ENCODE measurements at regions not wholly inside any gene's neighbourhood (a gene's known extent, or its start where the extent isn't known, plus 50 kb on each side); places are given as distances from the start of the nearest gene placed in this dataset.

DNA sequence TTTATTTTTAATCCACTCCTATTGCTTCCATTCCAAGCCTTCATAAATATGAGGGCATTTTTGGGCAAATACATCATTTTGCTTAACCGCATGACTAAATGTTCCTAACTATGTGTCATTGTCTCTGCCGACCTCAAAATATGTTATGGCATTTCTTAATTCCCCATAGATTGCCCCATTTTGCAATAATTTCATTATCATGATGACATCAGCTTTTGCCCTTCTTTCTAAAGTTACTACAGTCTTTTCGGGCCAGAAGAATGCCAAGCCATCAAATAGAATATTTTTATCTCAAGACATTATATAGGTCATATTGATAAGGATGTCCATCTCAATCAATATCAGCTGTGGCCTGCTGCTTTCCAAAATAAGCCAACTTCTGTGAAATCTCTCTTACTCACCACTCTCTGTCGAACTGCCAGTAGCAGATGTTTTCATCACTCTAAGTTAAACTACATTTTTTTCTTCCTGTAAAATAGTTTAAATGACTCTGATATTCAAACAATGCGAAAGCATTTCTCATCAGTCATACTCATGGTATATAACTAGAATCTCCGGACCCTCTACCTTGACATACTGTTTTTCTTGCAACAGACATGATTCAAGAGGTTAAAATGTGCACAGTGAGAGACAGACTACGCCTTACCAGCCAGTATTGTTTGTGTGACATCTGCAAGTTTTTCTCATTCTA lies 1254.6 kb upstream of the CELF2 start:
- peak; percentile 77 for DNase-seq (ENCODE audit: low read depth)

DNA sequence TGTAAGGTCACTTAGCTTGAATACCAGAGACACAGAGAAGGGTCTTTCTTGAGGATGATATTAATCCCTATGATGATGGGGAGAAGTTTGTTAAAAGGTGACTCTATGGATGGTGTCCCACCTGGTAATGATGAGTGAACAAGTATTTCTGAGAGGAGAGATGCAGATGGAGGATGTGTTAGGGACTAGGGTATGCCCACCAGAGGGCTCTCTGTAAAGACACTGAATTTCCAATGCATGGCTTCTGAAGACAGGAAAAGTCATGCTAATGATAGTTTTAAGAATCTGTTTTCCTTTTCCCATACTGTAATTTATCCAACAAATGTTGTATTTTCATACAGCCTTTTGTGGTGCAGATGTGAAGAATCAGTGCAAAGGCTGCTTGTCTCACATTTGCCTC lies 1250.9 kb upstream of the CELF2 start:
- no peak for DNase-seq (ENCODE audit: low read depth)

DNA sequence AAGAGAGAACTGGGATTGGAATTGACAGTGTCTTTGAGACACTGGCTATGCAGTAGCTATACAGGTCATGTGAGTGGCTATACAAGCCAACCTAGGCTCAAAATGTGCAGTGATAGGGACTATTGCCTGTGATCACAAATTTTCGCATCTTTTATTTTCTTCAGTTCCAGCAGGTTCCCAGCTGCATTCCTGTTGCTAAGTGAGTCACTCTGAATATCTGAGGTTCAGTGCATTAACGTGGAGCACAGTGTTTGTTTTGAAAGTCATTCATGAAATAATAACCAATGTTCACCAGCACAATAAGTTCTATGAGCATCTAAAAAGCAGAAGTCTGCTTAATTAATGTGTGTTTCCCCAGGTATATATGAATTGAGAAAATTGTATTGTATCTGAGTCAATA lies 1236.0 kb upstream of the CELF2 start:
- peak; percentile 16 for DNase-seq (ENCODE audit: low read depth)

DNA sequence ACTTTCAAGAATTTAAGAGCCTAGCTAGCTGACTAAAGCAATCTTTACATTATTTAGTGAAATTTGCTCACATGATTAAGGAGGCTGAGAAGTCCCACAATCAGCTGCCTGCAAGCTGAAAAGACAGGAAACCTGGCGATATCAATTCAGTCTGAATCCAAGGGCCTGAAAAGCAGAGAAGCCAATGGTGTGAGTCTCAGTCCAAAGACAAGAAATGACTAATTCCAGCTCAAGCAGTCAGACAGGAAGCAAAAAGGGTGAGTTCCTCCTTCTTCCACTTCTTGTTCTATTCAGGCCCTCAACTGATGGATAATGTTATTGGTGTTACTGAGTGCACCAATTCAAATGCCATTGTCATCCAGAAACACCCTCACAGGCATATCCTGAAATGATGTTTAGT lies 1231.6 kb upstream of the CELF2 start:
- DNase-seq (ENCODE audit: low read depth), result peak; percentile 19

DNA sequence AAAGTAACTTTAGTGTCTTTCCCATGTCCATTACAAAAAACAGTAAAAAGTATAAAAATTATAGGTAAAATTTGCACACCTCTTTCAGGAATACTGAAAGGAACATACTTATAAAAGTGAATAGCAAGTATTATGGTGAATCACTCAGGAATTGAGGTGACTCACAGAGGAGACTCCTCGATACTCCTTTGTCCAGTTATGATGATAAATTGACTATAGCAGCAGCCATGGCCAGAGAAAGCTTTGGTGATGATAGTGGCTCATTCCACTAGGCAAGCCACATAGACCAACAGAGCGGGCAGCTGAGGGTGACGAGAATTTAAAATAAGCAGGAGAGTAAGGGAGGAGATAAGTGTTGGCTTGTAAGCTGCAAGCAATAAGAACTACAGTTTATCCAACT lies 1231.1 kb upstream of the CELF2 start:
- DNase-seq (ENCODE audit: low read depth), result peak; percentile 41

DNA sequence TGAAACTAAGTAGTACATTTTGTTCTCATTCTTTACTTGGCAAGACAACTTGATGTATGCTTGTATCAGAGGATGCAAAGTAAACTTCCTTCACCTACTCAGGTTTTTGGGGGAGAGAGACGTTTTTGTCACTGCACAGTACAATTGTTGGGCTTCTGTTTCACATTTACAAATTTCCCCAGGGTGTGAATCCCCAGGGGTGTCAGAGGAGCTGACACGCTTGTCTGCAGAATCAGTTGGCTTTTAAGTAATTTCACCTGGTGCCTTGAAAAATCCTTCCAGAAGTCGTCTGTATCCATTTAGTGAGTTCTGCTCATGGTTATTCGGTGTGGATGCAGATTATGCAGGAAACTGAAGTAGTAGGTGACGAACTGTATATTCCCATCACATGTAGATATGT lies 1227.7 kb upstream of the CELF2 start:
- DNase-seq (ENCODE audit: low read depth), result no peak

DNA sequence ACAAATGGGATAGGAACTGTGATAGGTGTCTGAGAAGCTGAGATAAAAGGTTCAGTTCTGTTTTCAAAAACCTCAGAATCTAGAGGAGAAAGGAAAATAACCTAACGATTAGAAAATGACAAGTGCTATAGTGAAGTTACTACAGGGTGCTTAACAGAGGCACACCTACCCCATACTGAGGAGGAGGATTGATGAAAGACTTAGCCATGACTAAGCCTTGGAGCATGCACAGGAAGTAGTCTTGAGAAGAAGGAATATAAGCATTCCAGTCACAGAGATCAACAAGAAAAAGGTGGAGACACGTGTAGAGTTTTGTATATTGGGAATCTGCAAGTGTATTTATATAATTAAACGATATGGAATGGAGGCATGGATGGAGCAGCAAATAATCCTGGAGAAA lies 1225.5 kb upstream of the CELF2 start:
- DNase-seq (ENCODE audit: low read depth), result no peak

DNA sequence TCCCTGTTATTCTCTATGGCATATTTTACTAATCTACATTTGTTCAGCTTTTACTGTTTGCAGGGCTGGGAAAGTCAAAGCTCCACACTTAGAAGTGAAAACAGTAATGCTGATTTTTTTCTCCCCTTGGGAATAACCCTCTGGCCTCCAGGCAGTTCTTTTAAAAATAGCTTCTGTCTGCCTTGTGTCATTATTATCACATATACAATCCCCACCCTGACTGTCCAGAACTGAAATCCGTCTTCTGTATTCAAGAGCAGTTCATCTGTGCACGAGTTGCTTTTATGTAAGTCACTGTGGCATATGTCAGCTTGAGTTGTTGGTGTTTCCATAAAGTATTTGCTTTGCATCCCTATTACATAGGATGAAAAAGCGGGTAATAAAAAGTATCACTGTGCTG lies 1221.1 kb upstream of the CELF2 start:
- no peak for DNase-seq (ENCODE audit: low read depth)

DNA sequence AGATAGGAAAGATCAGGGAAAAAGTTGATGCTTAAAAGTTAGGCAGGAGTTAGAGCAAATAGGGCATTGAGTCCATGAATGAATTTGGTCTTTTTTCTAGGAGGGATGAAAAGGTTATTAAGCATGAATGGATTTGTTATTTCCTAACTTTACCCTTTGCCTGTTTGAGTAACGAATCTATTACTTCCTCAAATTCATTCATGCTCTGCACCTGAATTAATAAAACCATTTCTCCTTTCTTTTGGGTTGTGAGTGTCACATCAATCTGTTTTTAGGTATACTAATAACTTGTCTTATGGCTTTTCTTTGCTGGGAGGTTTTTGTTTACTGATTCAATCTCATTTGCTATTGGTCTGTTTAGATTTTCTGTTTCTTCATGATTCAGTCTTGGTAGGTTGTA lies 1217.7 kb upstream of the CELF2 start:
- no peak for DNase-seq (ENCODE audit: low read depth)

DNA sequence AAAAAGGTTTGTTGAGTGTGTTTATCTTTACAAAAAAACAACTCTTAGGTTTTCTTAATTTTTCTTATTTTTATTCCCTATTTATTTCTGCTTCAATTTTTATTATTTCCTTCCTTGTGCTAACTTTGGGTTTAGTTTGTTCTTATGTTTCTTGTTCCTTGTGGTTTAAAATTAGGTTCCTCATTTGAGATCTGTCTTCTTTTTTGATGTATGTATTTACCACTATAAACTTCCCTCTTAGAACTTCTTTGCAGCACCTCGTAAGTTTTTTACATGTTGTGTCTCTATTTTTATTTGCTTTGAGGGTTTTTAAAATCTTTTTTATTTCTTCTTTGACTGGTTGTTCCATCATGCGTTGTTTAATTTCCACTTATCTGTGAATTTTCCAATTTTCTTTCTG lies 1217.1 kb upstream of the CELF2 start:
- no peak for DNase-seq (ENCODE audit: low read depth)

DNA sequence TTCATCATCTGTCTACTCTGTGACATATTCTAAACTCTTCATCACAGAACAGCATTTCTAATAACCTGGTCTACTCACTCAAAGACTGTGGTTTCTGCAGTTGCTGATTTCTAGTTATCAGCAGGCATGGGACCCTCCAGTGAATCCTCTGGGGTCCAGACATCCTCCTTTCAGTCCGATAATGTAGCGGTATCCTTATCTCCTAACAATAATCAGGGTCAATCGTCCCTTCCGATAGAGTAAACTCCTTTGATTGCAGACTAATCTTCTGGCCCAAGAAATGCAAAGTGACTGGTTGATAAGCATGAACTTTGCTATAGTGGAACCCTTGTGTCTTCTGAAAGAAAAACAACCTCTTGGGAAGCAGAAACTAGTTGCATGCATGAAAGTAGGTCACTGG lies 1209.8 kb upstream of the CELF2 start:
- no peak for DNase-seq (ENCODE audit: low read depth)

DNA sequence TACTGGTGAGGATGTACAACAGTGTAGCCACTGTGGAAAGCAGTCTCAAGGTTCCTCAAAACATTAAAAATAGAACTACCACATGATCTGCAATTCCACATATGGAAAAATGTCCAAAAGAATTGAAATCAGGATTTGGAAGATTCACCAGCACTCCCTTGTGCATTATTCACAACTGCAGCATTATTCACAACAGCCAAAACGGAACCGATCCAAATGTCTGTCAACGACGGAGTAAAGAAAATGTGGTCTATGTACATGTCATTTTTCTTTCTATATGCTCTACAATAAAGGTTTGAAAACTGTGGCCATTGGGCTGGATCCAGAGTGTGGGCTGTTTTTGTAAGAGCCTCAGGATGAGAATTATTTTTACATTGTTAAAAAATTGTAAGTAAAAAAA lies 1206.1 kb upstream of the CELF2 start:
- no peak for DNase-seq (ENCODE audit: low read depth)

DNA sequence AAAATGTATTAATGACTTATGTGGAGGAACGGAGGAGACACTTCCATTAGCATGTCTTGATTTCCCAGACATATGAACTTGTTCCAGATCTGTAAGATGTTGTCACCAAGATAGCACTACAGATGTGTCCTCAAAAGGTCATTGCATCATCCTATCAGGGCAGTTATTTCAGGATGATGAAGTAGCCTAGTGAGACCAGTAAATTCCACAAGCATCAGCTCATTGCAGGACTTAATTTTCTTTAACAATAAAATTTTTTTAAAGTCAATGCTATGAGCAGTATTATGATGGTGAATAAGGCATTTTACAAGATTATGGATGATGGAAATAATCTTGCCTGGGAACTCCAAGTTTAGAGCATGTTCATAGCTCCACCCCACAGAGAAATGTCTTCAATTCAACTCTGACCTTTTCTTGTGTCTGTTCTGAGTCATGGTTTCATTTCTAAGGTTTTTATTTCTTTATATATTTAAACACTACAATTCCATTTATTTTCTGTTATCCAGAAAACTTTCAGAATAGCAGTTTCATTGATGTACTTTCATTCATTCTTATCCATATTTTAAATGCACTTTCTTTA lies 1203.3 kb upstream of the CELF2 start:
- peak; percentile 74 for DNase-seq (ENCODE audit: low read depth)

DNA sequence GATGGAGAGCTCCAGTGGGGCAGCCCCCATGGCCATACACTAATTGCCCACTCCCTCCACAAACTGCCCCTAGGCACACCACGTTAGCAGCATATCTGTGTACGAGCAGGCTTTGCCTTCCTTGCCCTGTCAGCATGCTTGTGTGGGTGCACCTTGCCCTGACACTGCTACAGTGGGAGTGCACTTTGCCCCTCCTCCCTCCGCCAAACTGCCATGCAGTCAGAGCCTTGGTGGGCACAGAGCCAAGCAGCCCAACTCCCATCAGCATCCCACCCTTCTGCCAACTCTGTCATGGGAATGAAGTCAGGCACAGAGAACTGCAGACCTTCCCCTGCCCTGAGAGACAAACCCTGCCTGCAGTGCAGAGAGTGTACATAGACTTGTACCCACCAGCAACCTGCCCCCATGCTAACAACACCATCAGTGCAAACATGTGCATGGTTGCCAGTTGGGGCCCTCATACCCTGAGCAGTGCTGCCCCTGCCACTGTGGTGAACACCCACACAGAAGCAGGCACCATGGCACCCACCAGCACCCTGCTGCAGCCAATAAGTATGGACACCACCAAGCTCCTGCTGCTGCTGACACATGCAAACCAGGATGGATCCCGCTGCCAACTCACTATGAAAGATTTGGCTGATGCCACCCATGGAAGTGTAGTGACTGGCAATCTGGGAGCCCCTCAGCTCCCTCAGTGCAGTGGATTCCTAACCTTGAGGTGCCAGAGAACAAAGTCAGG lies 1197.7 kb upstream of the CELF2 start:
- DNase-seq (ENCODE audit: low read depth), result no peak

DNA sequence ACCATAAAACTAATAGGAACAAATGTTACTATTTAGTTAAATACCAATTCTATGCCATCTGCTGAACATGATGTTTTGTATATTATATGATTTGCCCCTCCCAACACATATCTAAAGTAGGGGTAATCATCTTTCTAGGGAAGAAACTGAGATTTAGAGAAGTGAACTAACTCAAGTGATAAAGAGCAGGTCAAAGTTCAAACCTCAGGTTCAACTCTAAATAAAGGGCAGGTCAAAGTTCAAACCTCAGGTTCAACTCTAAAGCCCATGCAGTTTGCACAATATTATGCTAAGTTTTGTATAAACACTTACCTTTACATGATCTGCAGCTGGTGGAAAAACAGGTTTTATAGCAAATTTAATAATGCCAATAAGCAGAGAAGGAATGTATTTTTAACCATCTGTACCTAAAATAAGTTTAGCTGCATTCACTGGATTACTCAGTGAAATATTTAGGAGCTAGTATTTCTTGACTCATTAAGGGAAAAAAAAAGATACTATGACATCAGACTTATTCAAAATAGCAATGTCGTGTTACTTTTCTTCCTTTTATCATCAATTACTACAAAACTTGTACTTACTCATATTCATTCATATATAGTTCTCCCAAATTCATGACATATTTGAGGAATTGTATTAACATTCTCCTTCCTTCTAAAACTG lies 1194.3 kb upstream of the CELF2 start:
- peak; percentile 7 for DNase-seq (ENCODE audit: low read depth)

DNA sequence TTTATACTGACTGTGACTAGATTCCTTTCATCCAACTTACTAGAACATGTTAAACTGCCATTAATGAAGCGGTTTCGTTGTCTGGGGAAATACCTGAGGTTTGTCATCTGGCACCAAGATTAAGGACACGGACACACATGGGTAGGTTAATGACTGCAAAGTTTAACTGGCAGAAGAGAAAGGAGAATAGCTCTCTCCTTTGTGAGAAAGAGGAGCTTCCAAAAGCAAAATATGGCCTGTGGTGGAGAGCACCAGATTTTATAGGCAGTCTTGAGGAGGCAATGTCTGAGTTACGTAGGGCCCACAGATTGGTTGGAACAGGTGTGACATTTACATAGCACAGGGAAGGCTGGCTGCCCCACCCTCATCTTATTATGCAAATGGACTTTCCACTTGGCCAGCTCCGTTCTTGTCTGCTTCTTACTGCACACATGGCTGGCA lies 1193.0 kb upstream of the CELF2 start:
- no peak for DNase-seq (ENCODE audit: low read depth)

DNA sequence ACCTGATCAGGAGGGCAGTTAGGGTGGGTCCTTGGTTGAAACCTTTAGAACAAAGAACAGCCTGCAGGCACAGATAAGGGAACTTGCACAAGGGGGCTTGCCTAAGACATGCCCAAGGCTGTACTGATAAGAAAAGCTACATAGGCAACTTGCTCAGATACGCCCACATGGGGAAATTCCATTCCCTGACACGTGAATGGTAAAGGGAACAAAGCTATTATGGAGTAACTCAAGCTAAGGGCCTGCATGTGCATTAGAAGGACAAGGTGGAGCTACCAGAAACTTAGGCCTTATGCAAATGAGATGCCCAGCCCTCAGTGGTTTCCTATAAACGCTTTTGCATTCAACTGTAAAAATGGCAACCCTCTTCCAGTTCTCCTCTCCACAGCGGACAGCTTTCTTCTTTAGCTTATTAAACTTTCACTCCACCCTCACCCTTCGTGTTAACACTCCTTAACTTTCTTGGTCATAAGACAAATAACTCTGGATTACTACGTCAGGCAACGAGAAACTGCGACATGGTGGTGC lies 1192.1 kb upstream of the CELF2 start:
- no peak for DNase-seq (ENCODE audit: low read depth)

DNA sequence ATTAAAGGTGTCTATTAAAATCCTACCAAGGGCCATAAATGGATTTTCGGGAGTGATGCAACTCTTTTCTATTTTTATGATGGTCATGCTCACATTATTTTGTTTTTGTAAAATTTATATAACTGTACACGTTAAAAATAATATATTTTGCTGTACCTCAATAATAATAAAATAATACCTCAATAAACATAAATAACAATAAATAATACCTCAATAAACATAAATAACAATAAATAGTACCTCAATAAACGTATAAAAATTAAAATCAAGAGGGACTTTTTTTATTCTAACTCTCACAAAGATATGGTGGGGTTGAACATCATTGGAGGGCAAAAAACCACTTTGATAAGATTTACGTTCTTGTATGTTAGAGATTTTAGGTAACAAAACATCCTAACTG lies 1189.6 kb upstream of the CELF2 start:
- DNase-seq (ENCODE audit: low read depth), result no peak

DNA sequence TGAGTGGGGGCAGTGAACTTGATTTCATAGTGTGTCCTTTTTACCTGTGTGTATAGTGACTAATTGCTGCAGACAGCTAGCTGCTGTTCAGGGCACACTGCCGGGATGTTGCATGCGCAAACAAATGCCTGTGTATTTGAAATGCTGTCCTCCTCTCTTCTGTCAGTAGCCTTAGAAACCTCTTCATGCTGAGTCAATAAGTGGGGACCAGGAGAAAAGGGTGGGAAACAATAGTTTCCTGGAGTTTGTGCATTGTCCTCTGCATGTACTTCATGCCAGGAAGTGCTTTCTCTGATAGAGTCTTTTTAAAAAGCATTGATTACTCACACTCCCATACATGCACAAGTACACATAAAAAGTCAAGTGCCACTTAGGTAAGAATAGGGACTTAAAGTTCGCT lies 1183.7 kb upstream of the CELF2 start:
- DNase-seq (ENCODE audit: low read depth), result no peak

DNA sequence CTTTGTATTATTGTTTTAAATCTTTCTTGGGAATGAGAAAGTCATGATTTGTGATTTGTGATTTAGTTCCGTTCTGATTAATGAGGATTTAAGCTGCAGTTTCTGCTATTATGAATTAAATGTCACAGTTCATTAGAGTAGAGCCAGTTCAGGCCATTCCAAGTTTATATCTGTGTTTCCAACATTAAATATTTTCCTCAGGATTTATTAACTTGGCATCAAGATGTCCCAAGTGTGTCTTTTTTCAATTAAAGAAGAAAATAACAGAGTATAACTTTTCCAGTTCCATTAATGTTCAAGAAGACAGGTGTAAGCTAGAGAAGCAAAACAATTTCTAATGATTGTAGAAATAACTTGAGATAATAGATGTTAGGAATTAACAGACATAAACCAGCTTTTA lies 1183.2 kb upstream of the CELF2 start:
- no peak for DNase-seq (ENCODE audit: low read depth)

DNA sequence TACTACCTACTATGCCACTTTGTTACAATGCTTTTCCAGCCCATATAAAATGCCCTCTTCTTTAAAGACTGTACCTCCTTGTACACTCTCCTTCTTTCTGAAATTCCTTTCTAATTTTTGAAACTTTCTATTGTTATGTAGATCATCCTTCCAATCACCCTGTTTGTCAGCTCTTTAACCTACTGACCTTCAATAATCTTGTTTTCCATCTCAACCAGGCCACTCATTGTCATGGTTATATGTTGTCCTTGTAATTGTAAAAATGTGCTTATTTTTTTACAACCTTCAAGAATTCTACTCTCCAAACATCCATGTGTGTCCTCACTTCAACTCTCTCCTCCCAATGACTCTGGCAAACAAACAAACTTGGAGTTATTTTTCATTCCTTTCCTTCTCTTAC lies 1172.6 kb upstream of the CELF2 start:
- DNase-seq (ENCODE audit: low read depth), result no peak

DNA sequence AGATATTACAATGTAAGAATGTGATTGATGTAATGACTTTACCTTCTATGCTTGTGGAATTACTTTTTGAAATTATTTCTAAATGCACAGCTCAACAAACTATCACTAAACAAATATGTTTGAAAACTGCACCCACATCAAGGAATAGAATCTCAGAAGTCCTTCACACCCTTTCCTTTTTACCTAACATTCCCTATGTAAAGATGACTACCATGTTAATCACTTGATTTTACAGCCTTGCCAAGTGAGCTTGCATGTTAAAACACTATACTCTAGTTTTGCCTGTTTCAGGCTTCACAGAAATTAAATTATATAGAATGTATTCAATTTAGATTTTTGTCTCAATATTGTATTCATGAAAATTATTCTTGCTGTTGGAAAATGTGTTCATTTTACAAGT lies 1169.4 kb upstream of the CELF2 start:
- no peak for DNase-seq (ENCODE audit: low read depth)

DNA sequence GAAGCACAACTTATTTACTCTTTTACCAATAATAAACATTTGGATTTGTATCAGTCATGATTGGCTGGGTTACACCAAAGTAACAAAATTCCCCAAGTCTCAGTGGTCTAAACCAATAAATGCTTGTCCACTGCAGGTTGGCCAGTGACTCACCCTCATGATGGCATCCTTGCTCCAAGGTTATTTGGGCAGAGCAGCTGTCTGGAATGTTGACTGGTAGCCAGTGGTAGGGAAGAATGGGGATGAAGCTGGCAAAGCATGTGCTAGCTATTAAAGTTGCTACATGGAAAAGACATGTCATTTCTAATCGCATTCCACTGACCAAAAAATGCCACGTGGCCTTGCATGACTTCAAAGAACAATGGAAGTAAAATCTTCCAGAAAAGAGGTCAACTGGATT lies 1168.7 kb upstream of the CELF2 start:
- DNase-seq (ENCODE audit: low read depth), result peak; percentile 13
